ENCODE measurements at regions not wholly inside any gene's neighbourhood (a gene's known extent, or its start where the extent isn't known, plus 50 kb on each side); places are given as distances from the start of the nearest gene placed in this dataset.

GRCh38 chr11:39220501-39221230, 2238.8 kb downstream of the LRRC4C start:
- TF ChIP-seq TARDBP (IDR thresholded peaks at IDR 0.05) = no peak
- no peak for TF ChIP-seq LEF1 (IDR thresholded peaks at IDR 0.05; ENCODE audit: borderline replicate concordance)
- TF ChIP-seq NFRKB (IDR thresholded peaks at IDR 0.05) = no peak
- TF ChIP-seq CTBP1 (IDR thresholded peaks at IDR 0.05; ENCODE audit: borderline replicate concordance) = no peak
- TF ChIP-seq ZNF384 (IDR thresholded peaks at IDR 0.05) = no peak
- no peak for TF ChIP-seq ELF4 (IDR thresholded peaks at IDR 0.05)
- no peak for TF ChIP-seq ARNT (IDR thresholded peaks at IDR 0.05)
- no peak for TF ChIP-seq PKNOX1 (IDR thresholded peaks at IDR 0.05)
- no peak for TF ChIP-seq BHLHE40 (IDR thresholded peaks at IDR 0.05; ENCODE audit: borderline replicate concordance)
- TF ChIP-seq FOXA1 (IDR thresholded peaks at IDR 0.05) = no peak
- TF ChIP-seq FOXK2 (IDR thresholded peaks at IDR 0.05) = no peak
- TF ChIP-seq L3MBTL2 (conservative IDR thresholded peaks at IDR 0.05) = no peak
- TF ChIP-seq HDGF (IDR thresholded peaks at IDR 0.05; ENCODE audit: borderline replicate concordance) = no peak
- TF ChIP-seq FOXM1 (IDR thresholded peaks at IDR 0.05; ENCODE audit: borderline replicate concordance) = no peak
- TF ChIP-seq SUZ12 (IDR thresholded peaks at IDR 0.05) = no peak
- TF ChIP-seq SP1 (IDR thresholded peaks at IDR 0.05) = no peak
- ChIA-PET CTCF (no interaction called here), POLR2A (no interaction called here)
- DNase-seq (ENCODE audit: extremely low spot score) = no peak

GRCh38 chr11:39220069-39220468, 2239.4 kb downstream of the LRRC4C start:
- POLR2A ChIA-PET = no interaction called here

GRCh38 chr11:39209981-39210380, 2249.5 kb downstream of the LRRC4C start:
- DNase-seq (ENCODE audit: extremely low spot score) = no peak
- CTCF ChIA-PET = no interaction called here
- POLR2A ChIA-PET = no interaction called here
- TF ChIP-seq HDGF (IDR thresholded peaks at IDR 0.05; ENCODE audit: borderline replicate concordance) (no peak), PKNOX1 (IDR thresholded peaks at IDR 0.05) (no peak), ARNT (IDR thresholded peaks at IDR 0.05) (no peak), L3MBTL2 (conservative IDR thresholded peaks at IDR 0.05) (no peak), ELF4 (IDR thresholded peaks at IDR 0.05) (no peak), SUZ12 (IDR thresholded peaks at IDR 0.05) (no peak), FOXK2 (IDR thresholded peaks at IDR 0.05) (no peak), FOXA1 (IDR thresholded peaks at IDR 0.05) (no peak), SP1 (IDR thresholded peaks at IDR 0.05) (no peak), BHLHE40 (IDR thresholded peaks at IDR 0.05; ENCODE audit: borderline replicate concordance) (no peak), NFRKB (IDR thresholded peaks at IDR 0.05) (no peak), FOXM1 (IDR thresholded peaks at IDR 0.05; ENCODE audit: borderline replicate concordance) (no peak), LEF1 (IDR thresholded peaks at IDR 0.05; ENCODE audit: borderline replicate concordance) (no peak), CTBP1 (IDR thresholded peaks at IDR 0.05; ENCODE audit: borderline replicate concordance) (no peak), TARDBP (IDR thresholded peaks at IDR 0.05) (no peak), ZNF384 (IDR thresholded peaks at IDR 0.05) (no peak)

More at GRCh38 chr11:39220069-39220468, 2239.4 kb downstream of the LRRC4C start:
- TF ChIP-seq BHLHE40 (IDR thresholded peaks at IDR 0.05; ENCODE audit: borderline replicate concordance) (no peak), SP1 (IDR thresholded peaks at IDR 0.05) (no peak), LEF1 (IDR thresholded peaks at IDR 0.05; ENCODE audit: borderline replicate concordance) (no peak), ARNT (IDR thresholded peaks at IDR 0.05) (no peak), NFRKB (IDR thresholded peaks at IDR 0.05) (no peak), ZNF384 (IDR thresholded peaks at IDR 0.05) (no peak), SUZ12 (IDR thresholded peaks at IDR 0.05) (no peak), FOXK2 (IDR thresholded peaks at IDR 0.05) (no peak), TARDBP (IDR thresholded peaks at IDR 0.05) (no peak), L3MBTL2 (conservative IDR thresholded peaks at IDR 0.05) (no peak), FOXA1 (IDR thresholded peaks at IDR 0.05) (no peak), PKNOX1 (IDR thresholded peaks at IDR 0.05) (no peak), FOXM1 (IDR thresholded peaks at IDR 0.05; ENCODE audit: borderline replicate concordance) (no peak), ELF4 (IDR thresholded peaks at IDR 0.05) (no peak), HDGF (IDR thresholded peaks at IDR 0.05; ENCODE audit: borderline replicate concordance) (no peak), CTBP1 (IDR thresholded peaks at IDR 0.05; ENCODE audit: borderline replicate concordance) (no peak)
- DNase-seq (ENCODE audit: extremely low spot score) = no peak
- CTCF ChIA-PET = no interaction called here

- CTCF ChIA-PET = no interaction called here
- POLR2A ChIA-PET = no interaction called here
- DNase-seq (ENCODE audit: extremely low spot score) = no peak
- TF ChIP-seq FOXM1 (IDR thresholded peaks at IDR 0.05; ENCODE audit: borderline replicate concordance) = no peak
- TF ChIP-seq ZNF384 (IDR thresholded peaks at IDR 0.05) = no peak
- no peak for TF ChIP-seq ARNT (IDR thresholded peaks at IDR 0.05)
Observed at GRCh38 chr11:39205236-39205995, 2254.0 kb downstream of the LRRC4C start.

- TF ChIP-seq L3MBTL2 (conservative IDR thresholded peaks at IDR 0.05) (no peak), BHLHE40 (IDR thresholded peaks at IDR 0.05; ENCODE audit: borderline replicate concordance) (no peak), NFRKB (IDR thresholded peaks at IDR 0.05) (no peak), FOXA1 (IDR thresholded peaks at IDR 0.05) (no peak), ELF4 (IDR thresholded peaks at IDR 0.05) (no peak), TARDBP (IDR thresholded peaks at IDR 0.05) (no peak), FOXK2 (IDR thresholded peaks at IDR 0.05) (no peak), SP1 (IDR thresholded peaks at IDR 0.05) (no peak), LEF1 (IDR thresholded peaks at IDR 0.05; ENCODE audit: borderline replicate concordance) (no peak), CTBP1 (IDR thresholded peaks at IDR 0.05; ENCODE audit: borderline replicate concordance) (no peak), HDGF (IDR thresholded peaks at IDR 0.05; ENCODE audit: borderline replicate concordance) (no peak), ZNF384 (IDR thresholded peaks at IDR 0.05) (no peak), PKNOX1 (IDR thresholded peaks at IDR 0.05) (no peak), FOXM1 (IDR thresholded peaks at IDR 0.05; ENCODE audit: borderline replicate concordance) (no peak), SUZ12 (IDR thresholded peaks at IDR 0.05) (no peak), ARNT (IDR thresholded peaks at IDR 0.05) (no peak)
- CTCF ChIA-PET = no interaction called here
- no peak for DNase-seq (ENCODE audit: extremely low spot score)
- POLR2A ChIA-PET = no interaction called here
Observed at GRCh38 chr11:39192671-39193070, 2266.8 kb downstream of the LRRC4C start.
